ENCODE measurements at regions not wholly inside any gene's neighbourhood (a gene's known extent, or its start where the extent isn't known, plus 50 kb on each side); places are given as distances from the start of the nearest gene placed in this dataset.
"Not testable (repeated sequence)": the region's sequence is repeated elsewhere in the genome, so short reads cannot be mapped to it uniquely, and the experiment has no call there.

DNA sequence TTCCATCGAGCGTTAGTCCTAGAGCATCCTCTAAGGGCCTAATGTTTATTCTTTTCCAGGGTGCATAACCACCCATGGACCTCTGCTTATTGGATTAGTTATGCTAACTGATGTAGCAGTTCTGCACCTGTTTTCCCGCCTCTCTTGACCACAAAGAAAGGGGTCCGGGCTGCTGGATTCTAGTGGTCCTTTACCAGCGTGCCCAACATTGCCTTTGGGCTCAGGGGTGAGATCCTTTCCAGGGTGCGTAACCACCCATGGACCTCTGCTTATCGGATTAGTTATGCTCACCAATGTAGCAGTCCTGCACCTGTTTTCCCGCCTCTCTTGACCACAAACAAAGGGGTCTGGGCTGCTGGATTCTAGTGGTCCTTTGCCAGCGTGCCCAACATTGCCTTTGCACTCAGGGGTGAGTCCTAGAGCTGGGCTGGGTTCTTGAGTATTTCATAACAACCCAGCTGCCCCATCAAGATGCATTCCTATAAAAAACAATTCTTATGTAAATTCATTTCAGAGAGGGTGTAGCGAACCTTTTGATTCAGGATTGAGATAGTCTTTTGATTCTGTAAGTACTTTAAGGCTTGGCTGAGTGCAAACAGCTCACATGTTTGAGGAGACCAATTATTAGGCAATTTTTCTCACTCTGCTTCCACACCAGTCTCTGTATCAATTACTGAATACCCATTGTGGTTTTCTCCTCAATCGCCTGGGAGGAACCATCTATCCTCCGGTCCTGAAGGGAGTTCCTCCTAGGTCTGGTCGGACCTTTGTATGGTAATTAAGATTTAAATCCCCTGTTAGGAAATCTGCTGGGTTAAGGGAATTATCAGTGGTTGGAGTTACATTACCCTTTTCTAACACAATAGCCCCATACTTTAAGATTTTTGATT, 253.0 kb upstream of the CNR1 start:
- H3K9me3 Mint-ChIP-seq (ENCODE audit: unreplicated experiment); H3K79me2 ChIP-seq (ENCODE audit: insufficient read depth, low read length); H3K27me3 Mint-ChIP-seq (ENCODE audit: low read depth, unreplicated experiment); H3K4me3 ChIP-seq (ENCODE audit: insufficient read depth, low read depth, low read length); H2AFZ ChIP-seq (ENCODE audit: low read depth, low read length); H3K27me3 ChIP-seq (ENCODE audit: insufficient read depth, low read length); H3K4me1 Mint-ChIP-seq (ENCODE audit: low read depth, unreplicated experiment); DNase-seq (ENCODE audit: low read depth); H4K20me1 ChIP-seq (ENCODE audit: insufficient read depth, low read length); H3K4me1 ChIP-seq (ENCODE audit: insufficient read depth, low read length); H3K36me3 ChIP-seq (ENCODE audit: insufficient read depth, low read length); FAIRE-seq; H3K4me3 Mint-ChIP-seq (ENCODE audit: unreplicated experiment); H3K4me2 ChIP-seq (ENCODE audit: low read length); H3K9me3 ChIP-seq (ENCODE audit: insufficient read depth, low read depth, low read length); H3K36me3 Mint-ChIP-seq (ENCODE audit: low read depth, unreplicated experiment); H3K27ac ChIP-seq (ENCODE audit: low read depth, low read length); H3K27ac Mint-ChIP-seq (ENCODE audit: unreplicated experiment); H3K9ac ChIP-seq (ENCODE audit: low read length): not testable (repeated sequence)

GRCh38 chr6:88417361-88417760, 251.2 kb upstream of the CNR1 start:
- not testable (repeated sequence) for H3K79me2 ChIP-seq (ENCODE audit: insufficient read depth, low read length); FAIRE-seq; H3K4me3 ChIP-seq (ENCODE audit: insufficient read depth, low read depth, low read length); H3K27ac Mint-ChIP-seq (ENCODE audit: unreplicated experiment); H3K4me1 ChIP-seq (ENCODE audit: insufficient read depth, low read length); H3K36me3 Mint-ChIP-seq (ENCODE audit: low read depth, unreplicated experiment); H3K27ac ChIP-seq (ENCODE audit: low read depth, low read length); H3K4me2 ChIP-seq (ENCODE audit: low read length); H3K36me3 ChIP-seq (ENCODE audit: insufficient read depth, low read length); H3K27me3 Mint-ChIP-seq (ENCODE audit: low read depth, unreplicated experiment); H3K9me3 Mint-ChIP-seq (ENCODE audit: unreplicated experiment); H2AFZ ChIP-seq (ENCODE audit: low read depth, low read length); DNase-seq (ENCODE audit: low read depth); H3K4me1 Mint-ChIP-seq (ENCODE audit: low read depth, unreplicated experiment); H3K4me3 Mint-ChIP-seq (ENCODE audit: unreplicated experiment); H4K20me1 ChIP-seq (ENCODE audit: insufficient read depth, low read length); H3K27me3 ChIP-seq (ENCODE audit: insufficient read depth, low read length); H3K9me3 ChIP-seq (ENCODE audit: insufficient read depth, low read depth, low read length); H3K9ac ChIP-seq (ENCODE audit: low read length)

- Histone ChIP-seq H3K27ac (ENCODE audit: low read depth, low read length) (no peak overlapping the region), H3K4me1 (ENCODE audit: insufficient read depth, low read length) (no peaks in the 10 kb centered on the region), H3K9me3 (ENCODE audit: insufficient read depth, low read depth, low read length) (no peaks in the 10 kb centered on the region), H3K4me2 (ENCODE audit: low read length) (no peak overlapping the region), H3K4me3 (ENCODE audit: insufficient read depth, low read depth, low read length) (no peak overlapping the region), H2AFZ (ENCODE audit: low read depth, low read length) (no peak overlapping the region), H3K27me3 (ENCODE audit: insufficient read depth, low read length) (no peaks in the 10 kb centered on the region), H3K9ac (ENCODE audit: low read length) (no peak overlapping the region), H3K79me2 (ENCODE audit: insufficient read depth, low read length) (no peaks in the 10 kb centered on the region), H3K36me3 (ENCODE audit: insufficient read depth, low read length) (no peaks in the 10 kb centered on the region), H4K20me1 (ENCODE audit: insufficient read depth, low read length) (no peaks in the 10 kb centered on the region)
- Mint-ChIP-seq H3K36me3 (ENCODE audit: low read depth, unreplicated experiment) (no peaks in the 10 kb centered on the region), H3K4me1 (ENCODE audit: low read depth, unreplicated experiment) (no peaks in the 10 kb centered on the region), H3K27me3 (ENCODE audit: low read depth, unreplicated experiment) (peaks cover 2% of the 10 kb centered on the region), H3K27ac (ENCODE audit: unreplicated experiment) (no peak overlapping the region), H3K9me3 (ENCODE audit: unreplicated experiment) (peaks cover 3% of the 10 kb centered on the region), H3K4me3 (ENCODE audit: unreplicated experiment) (no peak overlapping the region)
- FAIRE-seq: no peak
- DNase-seq (ENCODE audit: low read depth): no peak
- no peak for TF ChIP-seq EZH2 (IDR thresholded peaks at IDR 0.05; ENCODE audit: insufficient read depth, low read length)
- TF ChIP-seq, protein P1, sequence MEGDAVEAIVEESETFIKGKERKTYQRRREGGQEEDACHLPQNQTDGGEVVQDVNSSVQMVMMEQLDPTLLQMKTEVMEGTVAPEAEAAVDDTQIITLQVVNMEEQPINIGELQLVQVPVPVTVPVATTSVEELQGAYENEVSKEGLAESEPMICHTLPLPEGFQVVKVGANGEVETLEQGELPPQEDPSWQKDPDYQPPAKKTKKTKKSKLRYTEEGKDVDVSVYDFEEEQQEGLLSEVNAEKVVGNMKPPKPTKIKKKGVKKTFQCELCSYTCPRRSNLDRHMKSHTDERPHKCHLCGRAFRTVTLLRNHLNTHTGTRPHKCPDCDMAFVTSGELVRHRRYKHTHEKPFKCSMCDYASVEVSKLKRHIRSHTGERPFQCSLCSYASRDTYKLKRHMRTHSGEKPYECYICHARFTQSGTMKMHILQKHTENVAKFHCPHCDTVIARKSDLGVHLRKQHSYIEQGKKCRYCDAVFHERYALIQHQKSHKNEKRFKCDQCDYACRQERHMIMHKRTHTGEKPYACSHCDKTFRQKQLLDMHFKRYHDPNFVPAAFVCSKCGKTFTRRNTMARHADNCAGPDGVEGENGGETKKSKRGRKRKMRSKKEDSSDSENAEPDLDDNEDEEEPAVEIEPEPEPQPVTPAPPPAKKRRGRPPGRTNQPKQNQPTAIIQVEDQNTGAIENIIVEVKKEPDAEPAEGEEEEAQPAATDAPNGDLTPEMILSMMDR (IDR thresholded peaks at IDR 0.05; ENCODE audit: insufficient read depth, low read depth, low read length): no peak
Measured at GRCh38 chr6:88413459-88413858, 247.3 kb upstream of the CNR1 start.

DNA sequence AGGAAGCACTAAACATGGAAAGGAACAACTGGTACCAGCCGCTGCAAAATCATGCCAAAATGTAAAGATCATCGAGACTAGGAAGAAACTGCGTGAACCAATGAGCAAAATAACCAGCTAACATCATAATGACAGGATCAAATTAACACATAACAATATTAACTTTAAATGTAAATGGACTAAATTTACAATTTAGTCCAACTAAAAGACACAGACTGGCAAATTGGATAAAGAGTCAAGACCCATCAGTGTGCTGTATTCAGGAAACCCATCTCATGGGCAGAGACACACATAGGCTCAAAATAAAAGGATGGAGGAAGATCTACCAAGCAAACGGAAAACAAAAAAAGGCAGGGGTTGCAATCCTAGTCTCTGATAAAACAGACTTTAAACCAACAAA, 242.2 kb upstream of the CNR1 start:
- not testable (repeated sequence) for H3K9me3 Mint-ChIP-seq (ENCODE audit: unreplicated experiment); H3K9me3 ChIP-seq (ENCODE audit: insufficient read depth, low read depth, low read length); DNase-seq (ENCODE audit: low read depth); H3K27me3 ChIP-seq (ENCODE audit: insufficient read depth, low read length); H3K4me1 Mint-ChIP-seq (ENCODE audit: low read depth, unreplicated experiment); H3K4me2 ChIP-seq (ENCODE audit: low read length); FAIRE-seq; H3K36me3 Mint-ChIP-seq (ENCODE audit: low read depth, unreplicated experiment); H3K4me3 Mint-ChIP-seq (ENCODE audit: unreplicated experiment); H3K4me3 ChIP-seq (ENCODE audit: insufficient read depth, low read depth, low read length); H3K27ac Mint-ChIP-seq (ENCODE audit: unreplicated experiment); H4K20me1 ChIP-seq (ENCODE audit: insufficient read depth, low read length); H3K4me1 ChIP-seq (ENCODE audit: insufficient read depth, low read length); H3K27ac ChIP-seq (ENCODE audit: low read depth, low read length); H3K79me2 ChIP-seq (ENCODE audit: insufficient read depth, low read length); H2AFZ ChIP-seq (ENCODE audit: low read depth, low read length); H3K9ac ChIP-seq (ENCODE audit: low read length); H3K36me3 ChIP-seq (ENCODE audit: insufficient read depth, low read length); H3K27me3 Mint-ChIP-seq (ENCODE audit: low read depth, unreplicated experiment)

DNA sequence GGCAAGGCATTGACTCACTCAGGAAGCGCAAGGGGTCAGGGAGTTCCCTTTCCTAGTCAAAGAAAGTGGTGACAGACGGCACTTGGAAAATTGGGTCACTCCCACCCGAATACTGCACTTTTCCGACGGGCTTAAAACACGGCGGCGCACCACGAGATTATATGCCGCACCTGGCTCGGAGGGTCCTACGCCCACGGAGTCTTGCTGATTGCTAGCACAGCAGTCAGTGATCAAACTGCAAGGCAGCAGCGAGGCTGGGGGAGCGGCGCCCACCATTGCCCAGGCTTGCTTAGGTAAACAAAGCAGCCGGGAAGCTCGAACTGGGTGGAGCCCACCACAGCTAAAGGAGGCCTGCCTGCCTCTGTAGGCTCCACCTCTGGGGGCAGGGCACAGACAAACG, 240.5 kb upstream of the CNR1 start:
- not testable (repeated sequence) for DNase-seq (ENCODE audit: low read depth); H3K4me1 Mint-ChIP-seq (ENCODE audit: low read depth, unreplicated experiment); FAIRE-seq; H3K9me3 ChIP-seq (ENCODE audit: insufficient read depth, low read depth, low read length); H3K27ac Mint-ChIP-seq (ENCODE audit: unreplicated experiment); H3K79me2 ChIP-seq (ENCODE audit: insufficient read depth, low read length); H3K36me3 ChIP-seq (ENCODE audit: insufficient read depth, low read length); H2AFZ ChIP-seq (ENCODE audit: low read depth, low read length); H3K27me3 Mint-ChIP-seq (ENCODE audit: low read depth, unreplicated experiment); H3K27ac ChIP-seq (ENCODE audit: low read depth, low read length); H4K20me1 ChIP-seq (ENCODE audit: insufficient read depth, low read length); H3K4me1 ChIP-seq (ENCODE audit: insufficient read depth, low read length); H3K9me3 Mint-ChIP-seq (ENCODE audit: unreplicated experiment); H3K9ac ChIP-seq (ENCODE audit: low read length); H3K36me3 Mint-ChIP-seq (ENCODE audit: low read depth, unreplicated experiment); H3K27me3 ChIP-seq (ENCODE audit: insufficient read depth, low read length); H3K4me3 ChIP-seq (ENCODE audit: insufficient read depth, low read depth, low read length); H3K4me2 ChIP-seq (ENCODE audit: low read length); H3K4me3 Mint-ChIP-seq (ENCODE audit: unreplicated experiment)

All from astrocyte (in vitro differentiated cells and primary cell).